GM23338 (cell line): ENCODE measurements at regions not wholly inside any gene's neighbourhood (a gene's known extent, or its start where the extent isn't known, plus 50 kb on each side); places are given as distances from the start of the nearest gene placed in this dataset.

ENCODE experiments used
- ATAC-seq: fragments of 200-7000 bp; cut with Tn5 transposase; 3 replicates; pipeline ENCODE4 v1.9.1; 2020
- DNase-seq: peaks from one replicate; pipeline ENCODE4 v3.0.0-alpha.2; 2015; ENCODE audit warnings: low spot score
- H2AFZ ChIP-seq: fragments of 200-600 bp; sonication (generic); 2 replicates; pipeline ENCODE4 v1.8.0; 2016; ENCODE audit warnings: antibody characterized with exemption, mild to moderate bottlenecking, moderate library complexity
- H3F3A ChIP-seq: fragments of 200-600 bp; sonication (generic); replicated peaks from 2 replicates; pipeline ENCODE4 v1.8.0; 2017; ENCODE audit warnings: antibody characterized with exemption, mixed run types, low read depth
- H3K27ac ChIP-seq: fragments of 200-600 bp; sonication (generic); 2 replicates; pipeline ENCODE4 v1.6.1; 2016; ENCODE audit warnings: low read depth
- H3K27me3 ChIP-seq: fragments of 200-600 bp; sonication (generic); 2 replicates; pipeline ENCODE4 v1.8.0; 2016; ENCODE audit warnings: mild to moderate bottlenecking, mixed run types, moderate library complexity; ENCODE audit not compliant: insufficient read depth
- H3K36me3 ChIP-seq: fragments of 200-600 bp; sonication (generic); 2 replicates; pipeline ENCODE4 v1.8.0; 2016; ENCODE audit warnings: mild to moderate bottlenecking; ENCODE audit not compliant: insufficient read depth
- H3K4me1 ChIP-seq: fragments of 200-600 bp; sonication (generic); 2 replicates; pipeline ENCODE4 v1.8.0; 2016; ENCODE audit warnings: mild to moderate bottlenecking, moderate library complexity; ENCODE audit not compliant: insufficient read depth
- H3K4me2 ChIP-seq: fragments of 200-600 bp; sonication (generic); 2 replicates; pipeline ENCODE4 v1.7.1; 2017; ENCODE audit warnings: mixed run types
- H3K4me3 ChIP-seq: fragments of 200-600 bp; sonication (generic); 2 replicates; pipeline ENCODE4 v1.6.1; 2016; ENCODE audit warnings: mixed run types
- H3K79me2 ChIP-seq: fragments of 200-600 bp; sonication (generic); replicated peaks from 2 replicates; pipeline ENCODE4 v1.8.0; 2017; ENCODE audit warnings: mild to moderate bottlenecking; ENCODE audit not compliant: insufficient read depth
- H3K9me2 ChIP-seq: fragments of 200-600 bp; sonication (generic); 2 replicates; pipeline ENCODE4 v1.8.0; 2017; ENCODE audit not compliant: insufficient read depth
- H4K20me1 ChIP-seq: fragments of 200-600 bp; sonication (generic); replicated peaks from 2 replicates; pipeline ENCODE4 v1.8.0; 2017; ENCODE audit warnings: mild to moderate bottlenecking; ENCODE audit not compliant: insufficient read depth
- H3K27ac Mint-ChIP-seq: 2 replicates; pipeline ENCODE4 v1.8.0; 2020; ENCODE audit warnings: inconsistent platforms, mild to moderate bottlenecking, moderate library complexity, mixed read lengths
- H3K27me3 Mint-ChIP-seq: 3 replicates; pipeline ENCODE4 v1.8.0; 2022; ENCODE audit warnings: low read depth, mild to moderate bottlenecking, moderate library complexity, mixed read lengths, inconsistent platforms; ENCODE audit not compliant: insufficient read depth, poor library complexity
- H3K36me3 Mint-ChIP-seq: 3 replicates; pipeline ENCODE4 v1.8.0; 2021; ENCODE audit warnings: low read depth, mild to moderate bottlenecking, inconsistent platforms, moderate library complexity, mixed read lengths
- H3K4me1 Mint-ChIP-seq: 3 replicates; pipeline ENCODE4 v1.8.0; 2020; ENCODE audit warnings: mild to moderate bottlenecking, inconsistent platforms, mixed read lengths
- H3K4me3 Mint-ChIP-seq: 3 replicates; pipeline ENCODE4 v1.8.0; 2021; ENCODE audit warnings: moderate library complexity, mild to moderate bottlenecking, inconsistent platforms, mixed read lengths
- H3K9me3 Mint-ChIP-seq: 3 replicates; pipeline ENCODE4 v1.8.0; 2020; ENCODE audit warnings: moderate library complexity, mild to moderate bottlenecking, inconsistent platforms, mixed read lengths
- CTCF ChIP-seq, 2 experiments: fragments of 200-600 bp in 1 of 2; sonication (generic) in 1 of 2; conservative IDR thresholded peaks; 2 replicates each; pipeline versions ENCODE4 v1.5.1 to v1.6.1; 2016 to 2017; ENCODE audit warnings: antibody characterized with exemption in 2 of 2, low read depth in 2 of 2, mild to moderate bottlenecking in 2 of 2, moderate library complexity in 1 of 2
- EZH2 ChIP-seq: fragments of 200-600 bp; sonication (generic); IDR thresholded peaks from one replicate; pipeline ENCODE4 v1.8.0; 2017; ENCODE audit warnings: antibody characterized with exemption, mild to moderate bottlenecking, low read depth; ENCODE audit not compliant: unreplicated experiment
- NANOG ChIP-seq: IDR thresholded peaks from 2 replicates; pipeline ENCODE4 v1.6.1; 2016; ENCODE audit warnings: antibody characterized with exemption, borderline replicate concordance
- TF ChIP-seq, protein P1 (sequence below): fragments of 250-450 bp; sonication (Bioruptor Pico); IDR thresholded peaks from 2 replicates; pipeline ENCODE4 v1.5.0; 2020; ENCODE audit warnings: mild to moderate bottlenecking, moderate library complexity

DNA sequence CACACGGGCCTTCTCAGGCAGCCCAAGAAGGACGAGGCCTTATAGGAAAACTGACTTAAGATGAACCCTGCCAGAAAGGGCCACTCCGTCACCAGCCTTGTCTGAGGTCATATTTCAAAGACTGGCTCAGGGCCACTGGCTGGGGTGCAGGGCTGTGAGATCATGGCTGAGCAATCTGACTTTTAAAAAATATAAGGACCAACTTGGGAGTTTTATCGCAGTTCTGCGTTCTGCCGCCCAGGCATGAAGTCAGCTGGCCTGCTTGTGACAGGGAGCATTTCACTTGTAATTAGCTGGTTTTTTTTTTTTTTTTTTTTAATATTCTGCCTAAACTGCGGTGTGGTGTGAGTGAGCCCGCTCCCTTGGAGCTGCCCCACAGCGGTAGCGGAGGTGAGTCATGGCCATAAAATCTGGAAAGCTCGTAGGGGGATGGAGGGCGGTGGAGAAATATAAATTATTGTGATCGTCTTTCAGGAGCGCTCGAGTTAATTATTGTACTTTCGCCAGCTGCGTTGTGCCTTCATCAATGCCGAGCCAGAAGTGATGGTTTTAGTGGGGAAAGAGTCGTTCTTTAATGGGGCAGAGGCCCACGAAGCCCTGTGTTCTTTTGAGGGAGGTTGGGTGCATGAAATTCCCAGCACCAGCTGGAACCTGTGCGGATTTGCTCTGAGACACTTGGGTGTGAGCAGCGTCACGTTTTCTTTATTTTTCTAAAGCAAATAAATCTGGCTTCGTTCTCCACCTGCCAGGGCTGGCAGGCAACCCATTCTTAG, 231.9 kb downstream of the C12orf75 start (continued):
- TF ChIP-seq, protein P1, sequence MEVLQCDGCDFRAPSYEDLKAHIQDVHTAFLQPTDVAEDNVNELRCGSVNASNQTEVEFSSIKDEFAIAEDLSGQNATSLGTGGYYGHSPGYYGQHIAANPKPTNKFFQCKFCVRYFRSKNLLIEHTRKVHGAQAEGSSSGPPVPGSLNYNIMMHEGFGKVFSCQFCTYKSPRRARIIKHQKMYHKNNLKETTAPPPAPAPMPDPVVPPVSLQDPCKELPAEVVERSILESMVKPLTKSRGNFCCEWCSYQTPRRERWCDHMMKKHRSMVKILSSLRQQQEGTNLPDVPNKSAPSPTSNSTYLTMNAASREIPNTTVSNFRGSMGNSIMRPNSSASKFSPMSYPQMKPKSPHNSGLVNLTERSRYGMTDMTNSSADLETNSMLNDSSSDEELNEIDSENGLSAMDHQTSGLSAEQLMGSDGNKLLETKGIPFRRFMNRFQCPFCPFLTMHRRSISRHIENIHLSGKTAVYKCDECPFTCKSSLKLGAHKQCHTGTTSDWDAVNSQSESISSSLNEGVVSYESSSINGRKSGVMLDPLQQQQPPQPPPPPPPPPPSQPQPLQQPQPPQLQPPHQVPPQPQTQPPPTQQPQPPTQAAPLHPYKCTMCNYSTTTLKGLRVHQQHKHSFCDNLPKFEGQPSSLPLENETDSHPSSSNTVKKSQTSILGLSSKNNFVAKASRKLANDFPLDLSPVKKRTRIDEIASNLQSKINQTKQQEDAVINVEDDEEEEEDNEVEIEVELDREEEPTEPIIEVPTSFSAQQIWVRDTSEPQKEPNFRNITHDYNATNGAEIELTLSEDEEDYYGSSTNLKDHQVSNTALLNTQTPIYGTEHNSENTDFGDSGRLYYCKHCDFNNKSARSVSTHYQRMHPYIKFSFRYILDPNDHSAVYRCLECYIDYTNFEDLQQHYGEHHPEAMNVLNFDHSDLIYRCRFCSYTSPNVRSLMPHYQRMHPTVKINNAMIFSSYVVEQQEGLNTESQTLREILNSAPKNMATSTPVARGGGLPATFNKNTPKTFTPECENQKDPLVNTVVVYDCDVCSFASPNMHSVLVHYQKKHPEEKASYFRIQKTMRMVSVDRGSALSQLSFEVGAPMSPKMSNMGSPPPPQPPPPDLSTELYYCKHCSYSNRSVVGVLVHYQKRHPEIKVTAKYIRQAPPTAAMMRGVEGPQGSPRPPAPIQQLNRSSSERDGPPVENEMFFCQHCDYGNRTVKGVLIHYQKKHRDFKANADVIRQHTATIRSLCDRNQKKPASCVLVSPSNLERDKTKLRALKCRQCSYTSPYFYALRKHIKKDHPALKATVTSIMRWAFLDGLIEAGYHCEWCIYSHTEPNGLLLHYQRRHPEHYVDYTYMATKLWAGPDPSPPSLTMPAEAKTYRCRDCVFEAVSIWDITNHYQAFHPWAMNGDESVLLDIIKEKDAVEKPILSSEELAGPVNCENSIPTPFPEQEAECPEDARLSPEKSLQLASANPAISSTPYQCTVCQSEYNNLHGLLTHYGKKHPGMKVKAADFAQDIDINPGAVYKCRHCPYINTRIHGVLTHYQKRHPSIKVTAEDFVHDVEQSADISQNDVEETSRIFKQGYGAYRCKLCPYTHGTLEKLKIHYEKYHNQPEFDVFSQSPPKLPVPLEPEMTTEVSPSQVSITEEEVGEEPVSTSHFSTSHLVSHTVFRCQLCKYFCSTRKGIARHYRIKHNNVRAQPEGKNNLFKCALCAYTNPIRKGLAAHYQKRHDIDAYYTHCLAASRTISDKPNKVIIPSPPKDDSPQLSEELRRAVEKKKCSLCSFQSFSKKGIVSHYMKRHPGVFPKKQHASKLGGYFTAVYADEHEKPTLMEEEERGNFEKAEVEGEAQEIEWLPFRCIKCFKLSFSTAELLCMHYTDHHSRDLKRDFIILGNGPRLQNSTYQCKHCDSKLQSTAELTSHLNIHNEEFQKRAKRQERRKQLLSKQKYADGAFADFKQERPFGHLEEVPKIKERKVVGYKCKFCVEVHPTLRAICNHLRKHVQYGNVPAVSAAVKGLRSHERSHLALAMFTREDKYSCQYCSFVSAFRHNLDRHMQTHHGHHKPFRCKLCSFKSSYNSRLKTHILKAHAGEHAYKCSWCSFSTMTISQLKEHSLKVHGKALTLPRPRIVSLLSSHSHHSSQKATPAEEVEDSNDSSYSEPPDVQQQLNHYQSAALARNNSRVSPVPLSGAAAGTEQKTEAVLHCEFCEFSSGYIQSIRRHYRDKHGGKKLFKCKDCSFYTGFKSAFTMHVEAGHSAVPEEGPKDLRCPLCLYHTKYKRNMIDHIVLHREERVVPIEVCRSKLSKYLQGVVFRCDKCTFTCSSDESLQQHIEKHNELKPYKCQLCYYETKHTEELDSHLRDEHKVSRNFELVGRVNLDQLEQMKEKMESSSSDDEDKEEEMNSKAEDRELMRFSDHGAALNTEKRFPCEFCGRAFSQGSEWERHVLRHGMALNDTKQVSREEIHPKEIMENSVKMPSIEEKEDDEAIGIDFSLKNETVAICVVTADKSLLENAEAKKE (CRISPR knock-in tag), result no peak
- TF ChIP-seq EZH2, result no peak
- TF ChIP-seq NANOG, result no peak
- no peak for TF ChIP-seq CTCF (conservative IDR thresholded peaks at IDR 0.05; ENCODE audit: low read depth in 2 of 2)

DNA sequence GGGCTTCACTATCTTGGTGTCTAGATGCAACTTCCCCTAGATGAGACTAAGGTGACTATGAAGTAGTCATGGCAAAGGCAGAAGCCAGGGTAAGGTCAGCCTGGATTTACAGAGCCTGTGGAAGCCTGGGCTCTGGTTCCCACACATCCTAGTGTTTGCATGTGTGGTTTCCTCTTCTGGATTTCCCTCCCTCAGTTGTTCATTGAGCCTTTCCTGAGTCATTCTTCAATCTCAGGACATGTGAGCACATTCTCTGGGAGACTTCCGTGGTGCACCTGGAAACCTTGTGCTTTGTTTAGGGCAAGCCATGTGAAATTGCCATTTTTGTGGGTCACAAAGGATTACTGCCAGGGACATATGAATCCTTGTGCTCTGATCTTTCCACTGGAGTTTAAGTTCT, 236.6 kb downstream of the C12orf75 start:
- Histone ChIP-seq H3K4me1 (no peaks in the 10 kb centered on the region), H3K79me2 (no peaks in the 10 kb centered on the region), H4K20me1 (no peaks in the 10 kb centered on the region), H3K9me2 (peaks cover 36% of the 10 kb centered on the region; the same call in 1 of the 2 replicates), H2AFZ (no peak overlapping the region), H3K27ac (no peak overlapping the region), H3K4me2 (no peak overlapping the region), H3K36me3 (no peaks in the 10 kb centered on the region), H3F3A (no peaks in the 10 kb centered on the region), H3K4me3 (no peak overlapping the region), H3K27me3 (no peaks in the 10 kb centered on the region)
- H3K36me3 Mint-ChIP-seq, result no peaks in the 10 kb centered on the region
- no peak for ATAC-seq
- no peak overlapping the region for H3K27ac Mint-ChIP-seq
- DNase-seq, result no peak
- H3K4me1 Mint-ChIP-seq, result peaks cover 6% of the 10 kb centered on the region
- TF ChIP-seq EZH2, result no peak
- no peak overlapping the region for H3K4me3 Mint-ChIP-seq
- H3K9me3 Mint-ChIP-seq, result no peaks in the 10 kb centered on the region
- peaks cover 4% of the 10 kb centered on the region for H3K27me3 Mint-ChIP-seq
